ENCODE measurements at regions not wholly inside any gene's neighbourhood (a gene's known extent, or its start where the extent isn't known, plus 50 kb on each side); places are given as distances from the start of the nearest gene placed in this dataset.

- no peak overlapping the region for H3K27ac ChIP-seq
- no peaks in the 10 kb centered on the region for H3K27me3 ChIP-seq
- no peaks in the 10 kb centered on the region for H3K36me3 ChIP-seq (replicated peaks; ENCODE audit: insufficient read depth, low read depth)
- DNase-seq (ENCODE audit: low spot score) = no peak
- H3K4me3 ChIP-seq = no peak overlapping the region
- H3K9me2 ChIP-seq (replicated peaks; ENCODE audit: insufficient read depth) = no peaks in the 10 kb centered on the region
- 89% methylated on average over 4 of the region's 4 CpGs for WGBS (ENCODE audit: low lambda C conversion rate, missing lambda C conversion rate)
- no peaks in the 10 kb centered on the region for H4K20me1 ChIP-seq (ENCODE audit: insufficient read depth, poor library complexity, severe bottlenecking)
- no peaks in the 10 kb centered on the region for H3K79me2 ChIP-seq
- H3K4me1 ChIP-seq (ENCODE audit: insufficient read depth) = no peaks in the 10 kb centered on the region
- H2AFZ ChIP-seq = no peak overlapping the region
- TF ChIP-seq CTCF (IDR thresholded peaks at IDR 0.05; ENCODE audit: poor library complexity) (no peak), EZH2 (IDR thresholded peaks at IDR 0.05; ENCODE audit: borderline replicate concordance) (no peak), EZH2phosphoT487 (IDR thresholded peaks at IDR 0.05; ENCODE audit: low read depth, severe bottlenecking, unreplicated experiment) (no peak)
- no peak overlapping the region for H3K4me2 ChIP-seq
- no peaks in the 10 kb centered on the region for H3K9me3 ChIP-seq (ENCODE audit: low read depth)
These were observed 103.6 kb upstream of the FLRT2 start for GRCh38 chr14:85426068-85426935.

- no peak overlapping the region for H2AFZ ChIP-seq
- TF ChIP-seq CTCF (IDR thresholded peaks at IDR 0.05; ENCODE audit: poor library complexity) (no peak), EZH2 (IDR thresholded peaks at IDR 0.05; ENCODE audit: borderline replicate concordance) (no peak), EZH2phosphoT487 (IDR thresholded peaks at IDR 0.05; ENCODE audit: low read depth, severe bottlenecking, unreplicated experiment) (no peak)
- H3K9me2 ChIP-seq (replicated peaks; ENCODE audit: insufficient read depth) = no peaks in the 10 kb centered on the region
- no peaks in the 10 kb centered on the region for H4K20me1 ChIP-seq (ENCODE audit: insufficient read depth, poor library complexity, severe bottlenecking)
- H3K4me2 ChIP-seq = no peak overlapping the region
- H3K4me3 ChIP-seq = no peak overlapping the region
- H3K4me1 ChIP-seq (ENCODE audit: insufficient read depth) = no peaks in the 10 kb centered on the region
- no peaks in the 10 kb centered on the region for H3K79me2 ChIP-seq
- no peak overlapping the region for H3K27ac ChIP-seq
- no peaks in the 10 kb centered on the region for H3K36me3 ChIP-seq (replicated peaks; ENCODE audit: insufficient read depth, low read depth)
- no peaks in the 10 kb centered on the region for H3K9me3 ChIP-seq (ENCODE audit: low read depth)
- WGBS (ENCODE audit: low lambda C conversion rate, missing lambda C conversion rate) = 96% methylated on average over 2 of the region's 2 CpGs
- no peak for DNase-seq (ENCODE audit: low spot score)
- no peaks in the 10 kb centered on the region for H3K27me3 ChIP-seq
These were observed 101.0 kb upstream of the FLRT2 start for GRCh38 chr14:85428926-85429325.

- H3K4me1 ChIP-seq (ENCODE audit: insufficient read depth) = no peaks in the 10 kb centered on the region
- DNase-seq (ENCODE audit: low spot score) = peak; percentile 38
- no peak overlapping the region for H3K27ac ChIP-seq
- no peaks in the 10 kb centered on the region for H3K79me2 ChIP-seq
- no peaks in the 10 kb centered on the region for H4K20me1 ChIP-seq (ENCODE audit: insufficient read depth, poor library complexity, severe bottlenecking)
- no peak overlapping the region for H3K4me2 ChIP-seq
- H3K4me3 ChIP-seq = no peak overlapping the region
- H3K9me2 ChIP-seq (replicated peaks; ENCODE audit: insufficient read depth) = no peaks in the 10 kb centered on the region
- 93% methylated on average over 1 of the region's 1 CpG for WGBS (ENCODE audit: low lambda C conversion rate, missing lambda C conversion rate)
- no peaks in the 10 kb centered on the region for H3K27me3 ChIP-seq
- TF ChIP-seq CTCF (IDR thresholded peaks at IDR 0.05; ENCODE audit: poor library complexity) = no peak
- TF ChIP-seq EZH2phosphoT487 (IDR thresholded peaks at IDR 0.05; ENCODE audit: low read depth, severe bottlenecking, unreplicated experiment) = no peak
- no peak for TF ChIP-seq EZH2 (IDR thresholded peaks at IDR 0.05; ENCODE audit: borderline replicate concordance)
- H3K36me3 ChIP-seq (replicated peaks; ENCODE audit: insufficient read depth, low read depth) = no peaks in the 10 kb centered on the region
- H2AFZ ChIP-seq = no peak overlapping the region
- H3K9me3 ChIP-seq (ENCODE audit: low read depth) = no peaks in the 10 kb centered on the region
These were observed 92.8 kb upstream of the FLRT2 start for GRCh38 chr14:85437148-85437547.
